ENCODE measurements at regions not wholly inside any gene's neighbourhood (a gene's known extent, or its start where the extent isn't known, plus 50 kb on each side); places are given as distances from the start of the nearest gene placed in this dataset.

DNA sequence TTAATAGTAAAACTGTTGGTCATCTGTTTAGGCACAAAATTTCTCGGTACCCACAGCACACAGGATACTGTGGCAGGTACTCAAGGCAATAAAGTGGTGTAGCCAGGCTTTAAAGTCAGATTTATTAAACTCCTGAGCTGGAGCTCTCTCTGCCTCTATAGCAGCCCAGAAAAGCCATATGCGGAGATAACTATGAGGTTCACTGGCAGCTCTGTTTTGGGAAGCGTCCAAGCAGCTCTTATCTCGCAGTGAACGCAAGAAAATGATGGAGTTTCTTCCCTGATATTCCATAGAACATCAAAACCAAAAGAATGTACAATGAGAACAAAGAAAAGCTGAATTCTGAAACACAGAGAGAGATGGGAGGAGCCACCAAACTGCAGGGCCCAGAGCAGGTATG, 248.3 kb downstream of the C1orf94 start:
- no peak overlapping the region for H3K27ac ChIP-seq
- H3K9me3 ChIP-seq = no peaks in the 10 kb centered on the region
- no peak for FAIRE-seq
- 3% methylated on average over 5 of the region's 5 CpGs for WGBS (ENCODE audit: missing lambda C conversion rate)
- no peak for TF ChIP-seq RFX5 (IDR thresholded peaks at IDR 0.05)
- no peak for TF ChIP-seq MAZ (IDR thresholded peaks at IDR 0.05; ENCODE audit: borderline replicate concordance, low read depth, low read length)
- no peak for TF ChIP-seq PHF8 (IDR thresholded peaks at IDR 0.05; ENCODE audit: borderline replicate concordance, low read depth)
- TF ChIP-seq KDM1A (IDR thresholded peaks at IDR 0.05; ENCODE audit: low read depth) = no peak
- TF ChIP-seq MAFK (IDR thresholded peaks at IDR 0.05; ENCODE audit: partially characterized antibody) = no peak
- TF ChIP-seq, protein P1, sequence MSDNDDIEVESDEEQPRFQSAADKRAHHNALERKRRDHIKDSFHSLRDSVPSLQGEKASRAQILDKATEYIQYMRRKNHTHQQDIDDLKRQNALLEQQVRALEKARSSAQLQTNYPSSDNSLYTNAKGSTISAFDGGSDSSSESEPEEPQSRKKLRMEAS (IDR thresholded peaks at IDR 0.05) = no peak
- CTCF ChIA-PET = no interaction called here
- H3K4me3 ChIP-seq = no peak overlapping the region
- no peak overlapping the region for H3K4me2 ChIP-seq
- no peaks in the 10 kb centered on the region for H3K4me1 ChIP-seq
- no peak for DNase-seq (ENCODE audit: low read depth in 1 of 2, low spot score in 1 of 2)
- no peak for ATAC-seq
- POLR2A ChIA-PET = no interaction called here

DNA sequence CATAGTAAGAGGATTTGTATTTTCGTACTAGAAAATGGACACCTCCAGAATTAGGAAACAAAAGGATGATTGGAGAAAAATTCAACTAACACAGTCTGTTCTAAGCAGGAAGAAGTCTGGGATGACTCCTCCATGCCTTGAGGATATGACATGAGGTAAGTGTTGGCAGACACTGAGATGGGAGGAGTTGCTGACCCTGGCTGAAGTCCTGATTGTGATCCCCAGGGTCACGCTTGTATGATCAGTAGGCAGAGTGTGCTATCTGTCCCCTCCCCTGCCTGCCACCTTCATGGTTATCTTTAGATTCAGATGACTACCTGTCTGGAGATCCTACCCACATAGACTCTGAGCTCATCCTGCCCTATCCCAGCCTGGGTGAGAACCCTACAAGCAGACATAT, 249.1 kb downstream of the C1orf94 start:
- POLR2A ChIA-PET = no interaction called here
- Histone ChIP-seq H3K4me2 (no peak overlapping the region), H3K4me1 (no peaks in the 10 kb centered on the region), H3K27ac (no peak overlapping the region), H3K4me3 (no peak overlapping the region), H3K9me3 (no peaks in the 10 kb centered on the region)
- no peak for FAIRE-seq
- no peak for DNase-seq (ENCODE audit: low read depth in 1 of 2, low spot score in 1 of 2)
- CTCF ChIA-PET = no interaction called here
- WGBS (ENCODE audit: missing lambda C conversion rate) = 5% methylated on average over 2 of the region's 2 CpGs
- no peak for ATAC-seq
- TF ChIP-seq TFCP2L1 (CRISPR knock-in tag; IDR thresholded peaks at IDR 0.05) (no peak), ZC3H11A (IDR thresholded peaks at IDR 0.05) (no peak), HOXB5 (CRISPR knock-in tag; IDR thresholded peaks at IDR 0.05) (no peak), EP300 (IDR thresholded peaks at IDR 0.05) (no peak), JUN (IDR thresholded peaks at IDR 0.05) (no peak), KDM1A (IDR thresholded peaks at IDR 0.05; ENCODE audit: low read depth) (no peak), RARB (CRISPR knock-in tag; IDR thresholded peaks at IDR 0.05) (no peak), GATA3 (IDR thresholded peaks at IDR 0.05; ENCODE audit: borderline replicate concordance) (no peak), MAZ (IDR thresholded peaks at IDR 0.05; ENCODE audit: borderline replicate concordance, low read depth, low read length) (no peak), HOXA7 (CRISPR knock-in tag; IDR thresholded peaks at IDR 0.05) (no peak), ZNF302 (CRISPR knock-in tag; IDR thresholded peaks at IDR 0.05) (no peak)
- TF ChIP-seq, protein P2, sequence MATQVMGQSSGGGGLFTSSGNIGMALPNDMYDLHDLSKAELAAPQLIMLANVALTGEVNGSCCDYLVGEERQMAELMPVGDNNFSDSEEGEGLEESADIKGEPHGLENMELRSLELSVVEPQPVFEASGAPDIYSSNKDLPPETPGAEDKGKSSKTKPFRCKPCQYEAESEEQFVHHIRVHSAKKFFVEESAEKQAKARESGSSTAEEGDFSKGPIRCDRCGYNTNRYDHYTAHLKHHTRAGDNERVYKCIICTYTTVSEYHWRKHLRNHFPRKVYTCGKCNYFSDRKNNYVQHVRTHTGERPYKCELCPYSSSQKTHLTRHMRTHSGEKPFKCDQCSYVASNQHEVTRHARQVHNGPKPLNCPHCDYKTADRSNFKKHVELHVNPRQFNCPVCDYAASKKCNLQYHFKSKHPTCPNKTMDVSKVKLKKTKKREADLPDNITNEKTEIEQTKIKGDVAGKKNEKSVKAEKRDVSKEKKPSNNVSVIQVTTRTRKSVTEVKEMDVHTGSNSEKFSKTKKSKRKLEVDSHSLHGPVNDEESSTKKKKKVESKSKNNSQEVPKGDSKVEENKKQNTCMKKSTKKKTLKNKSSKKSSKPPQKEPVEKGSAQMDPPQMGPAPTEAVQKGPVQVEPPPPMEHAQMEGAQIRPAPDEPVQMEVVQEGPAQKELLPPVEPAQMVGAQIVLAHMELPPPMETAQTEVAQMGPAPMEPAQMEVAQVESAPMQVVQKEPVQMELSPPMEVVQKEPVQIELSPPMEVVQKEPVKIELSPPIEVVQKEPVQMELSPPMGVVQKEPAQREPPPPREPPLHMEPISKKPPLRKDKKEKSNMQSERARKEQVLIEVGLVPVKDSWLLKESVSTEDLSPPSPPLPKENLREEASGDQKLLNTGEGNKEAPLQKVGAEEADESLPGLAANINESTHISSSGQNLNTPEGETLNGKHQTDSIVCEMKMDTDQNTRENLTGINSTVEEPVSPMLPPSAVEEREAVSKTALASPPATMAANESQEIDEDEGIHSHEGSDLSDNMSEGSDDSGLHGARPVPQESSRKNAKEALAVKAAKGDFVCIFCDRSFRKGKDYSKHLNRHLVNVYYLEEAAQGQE (IDR thresholded peaks at IDR 0.05) = no peak
- TF ChIP-seq, protein P3, sequence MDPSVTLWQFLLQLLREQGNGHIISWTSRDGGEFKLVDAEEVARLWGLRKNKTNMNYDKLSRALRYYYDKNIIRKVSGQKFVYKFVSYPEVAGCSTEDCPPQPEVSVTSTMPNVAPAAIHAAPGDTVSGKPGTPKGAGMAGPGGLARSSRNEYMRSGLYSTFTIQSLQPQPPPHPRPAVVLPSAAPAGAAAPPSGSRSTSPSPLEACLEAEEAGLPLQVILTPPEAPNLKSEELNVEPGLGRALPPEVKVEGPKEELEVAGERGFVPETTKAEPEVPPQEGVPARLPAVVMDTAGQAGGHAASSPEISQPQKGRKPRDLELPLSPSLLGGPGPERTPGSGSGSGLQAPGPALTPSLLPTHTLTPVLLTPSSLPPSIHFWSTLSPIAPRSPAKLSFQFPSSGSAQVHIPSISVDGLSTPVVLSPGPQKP (IDR thresholded peaks at IDR 0.05; ENCODE audit: low read depth, low read length) = no peak
- TF ChIP-seq, protein P4, sequence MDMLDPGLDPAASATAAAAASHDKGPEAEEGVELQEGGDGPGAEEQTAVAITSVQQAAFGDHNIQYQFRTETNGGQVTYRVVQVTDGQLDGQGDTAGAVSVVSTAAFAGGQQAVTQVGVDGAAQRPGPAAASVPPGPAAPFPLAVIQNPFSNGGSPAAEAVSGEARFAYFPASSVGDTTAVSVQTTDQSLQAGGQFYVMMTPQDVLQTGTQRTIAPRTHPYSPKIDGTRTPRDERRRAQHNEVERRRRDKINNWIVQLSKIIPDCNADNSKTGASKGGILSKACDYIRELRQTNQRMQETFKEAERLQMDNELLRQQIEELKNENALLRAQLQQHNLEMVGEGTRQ (IDR thresholded peaks at IDR 0.05) = no peak
- TF ChIP-seq, protein P5, sequence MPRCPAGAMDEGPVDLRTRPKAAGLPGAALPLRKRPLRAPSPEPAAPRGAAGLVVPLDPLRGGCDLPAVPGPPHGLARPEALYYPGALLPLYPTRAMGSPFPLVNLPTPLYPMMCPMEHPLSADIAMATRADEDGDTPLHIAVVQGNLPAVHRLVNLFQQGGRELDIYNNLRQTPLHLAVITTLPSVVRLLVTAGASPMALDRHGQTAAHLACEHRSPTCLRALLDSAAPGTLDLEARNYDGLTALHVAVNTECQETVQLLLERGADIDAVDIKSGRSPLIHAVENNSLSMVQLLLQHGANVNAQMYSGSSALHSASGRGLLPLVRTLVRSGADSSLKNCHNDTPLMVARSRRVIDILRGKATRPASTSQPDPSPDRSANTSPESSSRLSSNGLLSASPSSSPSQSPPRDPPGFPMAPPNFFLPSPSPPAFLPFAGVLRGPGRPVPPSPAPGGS (IDR thresholded peaks at IDR 0.05) = no peak
